ENCODE measurements at regions not wholly inside any gene's neighbourhood (a gene's known extent, or its start where the extent isn't known, plus 50 kb on each side); places are given as distances from the start of the nearest gene placed in this dataset.
"Not testable (repeated sequence)": the region's sequence is repeated elsewhere in the genome, so short reads cannot be mapped to it uniquely, and the experiment has no call there.

DNA sequence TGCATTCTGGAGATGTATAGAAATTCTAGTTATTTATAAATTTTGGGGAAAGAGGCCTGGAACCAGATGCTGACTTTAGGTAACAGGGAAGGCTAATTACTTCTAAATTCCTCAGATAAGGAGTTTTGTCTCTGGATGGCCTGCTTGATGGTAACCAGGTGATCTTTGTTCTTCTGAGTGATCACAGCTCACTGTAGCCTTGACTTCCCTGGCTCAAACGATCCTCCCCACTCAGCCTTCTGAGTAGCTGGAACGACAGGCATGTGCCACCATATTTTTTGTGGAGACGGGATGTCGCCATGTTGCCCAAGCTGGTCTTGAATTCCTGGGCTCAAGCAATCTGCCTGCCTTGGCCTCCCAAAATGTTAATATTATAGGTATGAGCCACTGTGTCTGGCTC is 54.4 kb upstream of the MSH6 start:
- no peak overlapping the region for H3K9ac ChIP-seq (ENCODE audit: low read length)
- H3K9me3 ChIP-seq (ENCODE audit: control insufficient read depth, low read depth, low read length), result no peaks in the 10 kb centered on the region
- H3K27ac ChIP-seq (ENCODE audit: low read length), result no peak overlapping the region
- no peaks in the 10 kb centered on the region for H3K36me3 ChIP-seq (ENCODE audit: control insufficient read depth, low read depth, low read length)
- no peaks in the 10 kb centered on the region for H3K27me3 ChIP-seq (ENCODE audit: control insufficient read depth, insufficient read depth, low read length)
- no peak overlapping the region for H3K4me3 ChIP-seq (ENCODE audit: low read length)
- H3K4me1 ChIP-seq (ENCODE audit: control insufficient read depth, low read depth, low read length), result no peaks in the 10 kb centered on the region

DNA sequence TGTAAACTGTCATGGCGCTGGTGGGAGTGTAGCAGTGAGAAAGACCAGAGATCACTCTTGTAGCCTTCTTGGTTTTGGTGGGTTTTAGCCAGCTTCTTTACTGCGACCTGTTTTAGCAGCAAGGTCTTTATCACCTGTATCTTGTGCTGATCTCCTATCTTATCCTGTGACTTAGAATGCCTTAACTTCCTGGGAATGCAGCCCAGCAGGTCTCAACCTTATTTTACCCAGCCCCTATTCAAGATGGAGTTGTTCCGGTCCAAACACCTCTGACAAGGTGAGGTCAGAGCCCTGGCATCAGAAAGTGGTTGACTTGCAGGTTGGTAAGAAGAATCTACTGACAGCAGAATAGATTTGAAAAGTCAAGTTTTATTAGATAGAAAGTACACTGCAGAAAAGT is 55.0 kb upstream of the MSH6 start:
- Histone ChIP-seq H3K4me3 (ENCODE audit: low read length) (no peak overlapping the region), H3K9ac (ENCODE audit: low read length) (no peak overlapping the region), H3K36me3 (ENCODE audit: control insufficient read depth, low read depth, low read length) (no peaks in the 10 kb centered on the region), H3K27me3 (ENCODE audit: control insufficient read depth, insufficient read depth, low read length) (no peaks in the 10 kb centered on the region), H3K9me3 (ENCODE audit: control insufficient read depth, low read depth, low read length) (no peaks in the 10 kb centered on the region), H3K27ac (ENCODE audit: low read length) (no peak overlapping the region), H3K4me1 (ENCODE audit: control insufficient read depth, low read depth, low read length) (no peaks in the 10 kb centered on the region)

DNA sequence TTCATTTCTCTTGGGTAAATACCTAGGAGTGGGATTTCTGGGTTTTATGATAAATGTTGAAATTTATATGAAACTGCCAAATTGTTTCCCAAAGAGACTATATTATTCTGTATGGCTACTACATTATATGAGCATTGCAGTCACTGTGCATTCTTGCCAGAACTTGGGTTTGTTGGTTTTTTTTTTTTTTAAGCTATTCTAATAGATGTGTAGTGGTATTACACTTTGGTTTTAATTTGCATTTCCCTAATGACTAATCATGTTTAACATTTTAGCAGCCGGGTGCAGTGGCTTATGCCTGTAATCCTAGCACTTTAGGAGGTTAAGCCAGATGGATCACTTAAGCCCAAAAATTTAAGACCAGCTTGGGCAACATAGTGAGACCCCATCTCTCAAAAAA is 56.0 kb upstream of the MSH6 start:
- H3K4me1 ChIP-seq (ENCODE audit: control insufficient read depth, low read depth, low read length); H3K4me3 ChIP-seq (ENCODE audit: low read length); H3K27me3 ChIP-seq (ENCODE audit: control insufficient read depth, insufficient read depth, low read length); H3K9ac ChIP-seq (ENCODE audit: low read length); H3K36me3 ChIP-seq (ENCODE audit: control insufficient read depth, low read depth, low read length); H3K27ac ChIP-seq (ENCODE audit: low read length); H3K9me3 ChIP-seq (ENCODE audit: control insufficient read depth, low read depth, low read length): not testable (repeated sequence)

- Histone ChIP-seq H3K36me3 (ENCODE audit: control insufficient read depth, low read depth, low read length) (no peaks in the 10 kb centered on the region), H3K27ac (ENCODE audit: low read length) (no peak overlapping the region), H3K4me3 (ENCODE audit: low read length) (no peak overlapping the region), H3K27me3 (ENCODE audit: control insufficient read depth, insufficient read depth, low read length) (no peaks in the 10 kb centered on the region), H3K9ac (ENCODE audit: low read length) (no peak overlapping the region), H3K9me3 (ENCODE audit: control insufficient read depth, low read depth, low read length) (no peaks in the 10 kb centered on the region), H3K4me1 (ENCODE audit: control insufficient read depth, low read depth, low read length) (no peaks in the 10 kb centered on the region)
These were observed 57.1 kb upstream of the MSH6 start for GRCh38 chr2:47725808-47726207.

DNA sequence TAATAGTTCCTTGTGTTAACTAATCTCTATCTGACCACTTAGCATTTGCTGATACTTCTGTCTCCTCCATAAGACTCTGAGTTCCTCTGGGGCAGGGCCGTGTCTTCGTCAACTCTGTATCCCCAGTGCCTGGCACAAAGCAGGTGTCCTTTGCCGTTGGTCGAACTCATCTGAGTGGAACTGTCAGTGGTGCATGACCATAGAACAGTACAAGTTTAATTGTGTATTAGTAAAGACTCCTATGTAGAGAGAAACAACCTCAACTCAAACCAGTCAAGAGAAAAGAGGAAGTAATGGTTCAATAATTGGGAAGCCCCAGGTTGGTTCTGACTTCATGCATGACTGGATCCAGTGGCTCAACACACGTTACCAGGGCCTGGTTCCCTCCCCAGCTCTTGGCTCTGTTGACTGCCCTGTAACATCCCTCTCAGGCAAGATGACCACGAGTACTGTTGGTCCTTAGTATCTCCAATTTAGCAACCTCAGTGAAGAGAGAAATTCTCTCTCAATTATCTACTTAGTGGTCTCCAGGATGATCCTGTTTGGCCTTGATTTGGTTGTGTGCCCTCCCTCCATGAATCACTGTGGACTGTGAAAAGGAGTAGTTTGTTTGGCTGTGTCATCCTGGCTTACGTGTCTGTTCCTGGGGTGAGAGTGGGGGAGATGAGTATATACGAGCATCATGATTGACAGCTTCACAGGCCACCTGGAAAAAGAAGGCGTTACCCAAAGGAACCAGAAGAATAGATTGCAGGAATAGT is 58.5 kb upstream of the MSH6 start:
- H3K4me3 ChIP-seq (ENCODE audit: low read length), result no peak overlapping the region
- H3K4me1 ChIP-seq (ENCODE audit: control insufficient read depth, low read depth, low read length), result no peaks in the 10 kb centered on the region
- no peak overlapping the region for H3K27ac ChIP-seq (ENCODE audit: low read length)

DNA sequence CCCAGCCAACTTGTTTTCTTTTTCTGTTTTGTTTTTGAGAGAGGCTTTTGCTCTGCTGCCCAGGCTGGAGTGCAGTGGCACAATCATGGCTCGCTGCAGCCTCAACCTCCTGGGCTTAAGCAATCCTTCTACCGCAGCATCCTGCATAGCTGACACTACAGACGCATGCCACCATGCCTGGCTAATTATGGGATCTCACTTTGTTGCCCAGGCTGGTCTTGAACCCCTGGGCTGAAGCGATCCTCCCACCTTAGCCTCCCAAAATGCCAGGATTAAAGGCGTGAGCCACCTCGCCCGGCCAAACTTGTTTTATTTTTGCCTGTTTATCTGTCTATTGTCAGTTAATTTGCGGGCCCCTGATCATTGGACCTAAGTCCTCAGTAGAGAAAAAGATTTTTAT is 61.6 kb upstream of the MSH6 start:
- no peak overlapping the region for H3K9ac ChIP-seq (ENCODE audit: low read length)
- no peaks in the 10 kb centered on the region for H3K36me3 ChIP-seq (ENCODE audit: control insufficient read depth, low read depth, low read length)
- no peaks in the 10 kb centered on the region for H3K4me1 ChIP-seq (ENCODE audit: control insufficient read depth, low read depth, low read length)
- H3K4me3 ChIP-seq (ENCODE audit: low read length), result no peak overlapping the region
- no peaks in the 10 kb centered on the region for H3K27me3 ChIP-seq (ENCODE audit: control insufficient read depth, insufficient read depth, low read length)
- H3K27ac ChIP-seq (ENCODE audit: low read length), result no peak overlapping the region
- H3K9me3 ChIP-seq (ENCODE audit: control insufficient read depth, low read depth, low read length), result no peaks in the 10 kb centered on the region

More for the DNA sequence above, 58.5 kb upstream of the MSH6 start:
- Histone ChIP-seq H3K9ac (ENCODE audit: low read length) (no peak overlapping the region), H3K9me3 (ENCODE audit: control insufficient read depth, low read depth, low read length) (no peaks in the 10 kb centered on the region), H3K36me3 (ENCODE audit: control insufficient read depth, low read depth, low read length) (no peaks in the 10 kb centered on the region), H3K27me3 (ENCODE audit: control insufficient read depth, insufficient read depth, low read length) (no peaks in the 10 kb centered on the region)

- no peak overlapping the region for H3K27ac ChIP-seq (ENCODE audit: low read length)
- H3K4me3 ChIP-seq (ENCODE audit: low read length), result no peak overlapping the region
- no peaks in the 10 kb centered on the region for H3K9me3 ChIP-seq (ENCODE audit: control insufficient read depth, low read depth, low read length)
- no peaks in the 10 kb centered on the region for H3K36me3 ChIP-seq (ENCODE audit: control insufficient read depth, low read depth, low read length)
- no peak overlapping the region for H3K9ac ChIP-seq (ENCODE audit: low read length)
- no peaks in the 10 kb centered on the region for H3K27me3 ChIP-seq (ENCODE audit: control insufficient read depth, insufficient read depth, low read length)
- H3K4me1 ChIP-seq (ENCODE audit: control insufficient read depth, low read depth, low read length), result no peaks in the 10 kb centered on the region
These were observed 62.4 kb upstream of the MSH6 start for GRCh38 chr2:47720559-47720958.

GRCh38 chr2:47720036-47720435 is 62.9 kb upstream of the MSH6 start:
- H3K27me3 ChIP-seq (ENCODE audit: control insufficient read depth, insufficient read depth, low read length), result no peaks in the 10 kb centered on the region
- H3K36me3 ChIP-seq (ENCODE audit: control insufficient read depth, low read depth, low read length), result no peaks in the 10 kb centered on the region
- no peak overlapping the region for H3K27ac ChIP-seq (ENCODE audit: low read length)
- no peak overlapping the region for H3K4me3 ChIP-seq (ENCODE audit: low read length)
- H3K9me3 ChIP-seq (ENCODE audit: control insufficient read depth, low read depth, low read length), result no peaks in the 10 kb centered on the region
- H3K4me1 ChIP-seq (ENCODE audit: control insufficient read depth, low read depth, low read length), result no peaks in the 10 kb centered on the region
- H3K9ac ChIP-seq (ENCODE audit: low read length), result no peak overlapping the region

DNA sequence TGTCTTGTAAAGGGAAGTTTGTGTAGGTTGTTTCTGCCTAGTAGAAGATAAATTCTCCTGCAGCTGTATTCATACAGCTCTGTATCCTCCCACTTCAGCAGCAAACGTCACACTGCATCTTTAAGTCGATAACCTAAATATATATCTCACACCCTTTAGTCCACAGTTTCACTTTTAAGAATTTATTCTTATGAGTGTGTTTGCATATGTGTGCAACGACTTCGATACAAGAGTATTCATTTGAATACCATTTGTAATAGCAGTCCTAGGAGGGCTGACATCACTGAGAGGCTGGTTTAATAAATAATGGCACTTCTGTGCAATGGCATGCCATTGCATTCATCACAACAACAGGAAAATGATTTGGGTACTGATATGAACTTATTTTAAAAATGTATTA is 63.8 kb upstream of the MSH6 start:
- Histone ChIP-seq H3K4me3 (ENCODE audit: low read length) (no peak overlapping the region), H3K9ac (ENCODE audit: low read length) (no peak overlapping the region), H3K9me3 (ENCODE audit: control insufficient read depth, low read depth, low read length) (no peaks in the 10 kb centered on the region), H3K4me1 (ENCODE audit: control insufficient read depth, low read depth, low read length) (no peaks in the 10 kb centered on the region), H3K36me3 (ENCODE audit: control insufficient read depth, low read depth, low read length) (no peaks in the 10 kb centered on the region), H3K27ac (ENCODE audit: low read length) (no peak overlapping the region), H3K27me3 (ENCODE audit: control insufficient read depth, insufficient read depth, low read length) (no peaks in the 10 kb centered on the region)

- not testable (repeated sequence) for H3K9me3 ChIP-seq (ENCODE audit: control insufficient read depth, low read depth, low read length); H3K36me3 ChIP-seq (ENCODE audit: control insufficient read depth, low read depth, low read length); H3K4me1 ChIP-seq (ENCODE audit: control insufficient read depth, low read depth, low read length); H3K4me3 ChIP-seq (ENCODE audit: low read length); H3K27me3 ChIP-seq (ENCODE audit: control insufficient read depth, insufficient read depth, low read length); H3K9ac ChIP-seq (ENCODE audit: low read length); H3K27ac ChIP-seq (ENCODE audit: low read length)
These were observed 66.6 kb upstream of the MSH6 start for GRCh38 chr2:47716307-47716706.

GRCh38 chr2:47715552-47715951 is 67.4 kb upstream of the MSH6 start:
- H3K4me3 ChIP-seq (ENCODE audit: low read length), result no peak overlapping the region
- H3K27me3 ChIP-seq (ENCODE audit: control insufficient read depth, insufficient read depth, low read length), result no peaks in the 10 kb centered on the region
- no peak overlapping the region for H3K27ac ChIP-seq (ENCODE audit: low read length)
- H3K36me3 ChIP-seq (ENCODE audit: control insufficient read depth, low read depth, low read length), result no peaks in the 10 kb centered on the region
- H3K4me1 ChIP-seq (ENCODE audit: control insufficient read depth, low read depth, low read length), result no peaks in the 10 kb centered on the region
- H3K9ac ChIP-seq (ENCODE audit: low read length), result no peak overlapping the region
- no peaks in the 10 kb centered on the region for H3K9me3 ChIP-seq (ENCODE audit: control insufficient read depth, low read depth, low read length)

- H3K9me3 ChIP-seq (ENCODE audit: control insufficient read depth, low read depth, low read length), result no peaks in the 10 kb centered on the region
- H3K27me3 ChIP-seq (ENCODE audit: control insufficient read depth, insufficient read depth, low read length), result no peaks in the 10 kb centered on the region
- H3K9ac ChIP-seq (ENCODE audit: low read length), result no peak overlapping the region
- no peak overlapping the region for H3K27ac ChIP-seq (ENCODE audit: low read length)
- no peak overlapping the region for H3K4me3 ChIP-seq (ENCODE audit: low read length)
- H3K36me3 ChIP-seq (ENCODE audit: control insufficient read depth, low read depth, low read length), result no peaks in the 10 kb centered on the region
- H3K4me1 ChIP-seq (ENCODE audit: control insufficient read depth, low read depth, low read length), result no peaks in the 10 kb centered on the region
These were observed 74.0 kb upstream of the MSH6 start for GRCh38 chr2:47708801-47709499.
